Liver (tissue), 8 donors: ENCODE measurements at regions not wholly inside any gene's neighbourhood (a gene's known extent, or its start where the extent isn't known, plus 50 kb on each side); places are given as distances from the start of the nearest gene placed in this dataset.

Experiments
- DNase-seq: peaks from one replicate; pipeline ENCODE4 v3.0.0-alpha.2; 2017; ENCODE audit warnings: low spot score
- H3K27ac ChIP-seq, 2 donors: one replicate each; pipeline ENCODE4 v1.7.0; 2013; ENCODE audit warnings: inconsistent platforms in 2 of 2, low read length in 2 of 2, control low read depth in 1 of 2, low read depth in 1 of 2, mild to moderate bottlenecking in 1 of 2
- H3K27me3 ChIP-seq, 4 donors: one replicate each; pipeline versions ENCODE4 v1.6.1 to v1.7.0; 2013; ENCODE audit warnings: low read length in 3 of 4, inconsistent platforms in 1 of 4, mild to moderate bottlenecking in 1 of 4, moderate library complexity in 1 of 4; ENCODE audit not compliant: control insufficient read depth in 4 of 4, insufficient read depth in 4 of 4
- H3K36me3 ChIP-seq, 4 donors: one replicate each; pipeline versions ENCODE4 v1.6.1 to v1.7.0; 2013; ENCODE audit warnings: low read length in 3 of 4, mild to moderate bottlenecking in 3 of 4, low read depth in 1 of 4, moderate library complexity in 1 of 4; ENCODE audit not compliant: control insufficient read depth in 4 of 4, insufficient read depth in 3 of 4
- H3K4me1 ChIP-seq, 4 donors: one replicate each; pipeline versions ENCODE4 v1.6.1 to v1.7.0; 2013; ENCODE audit warnings: low read length in 3 of 4, mild to moderate bottlenecking in 3 of 4, moderate library complexity in 1 of 4; ENCODE audit not compliant: control insufficient read depth in 4 of 4, insufficient read depth in 4 of 4
- H3K4me3 ChIP-seq, 3 donors: one replicate each; pipeline versions ENCODE4 v1.6.1 to v1.7.0; 2013; ENCODE audit warnings: low read length in 3 of 3, control low read depth in 1 of 3, low read depth in 1 of 3, mild to moderate bottlenecking in 1 of 3
- H3K9ac ChIP-seq, 2 donors: one replicate each; pipeline ENCODE4 v1.7.0; 2013; ENCODE audit warnings: low read length in 2 of 2, mild to moderate bottlenecking in 2 of 2, moderate library complexity in 2 of 2, control low read depth in 1 of 2, low read depth in 1 of 2
- H3K9me3 ChIP-seq, 4 donors: one replicate each; pipeline versions ENCODE4 v1.6.1 to v1.7.0; 2013; ENCODE audit warnings: low read length in 3 of 4; ENCODE audit not compliant: control insufficient read depth in 4 of 4
- CTCF ChIP-seq: fragments of 150-350 bp; IDR thresholded peaks from 2 replicates; pipeline ENCODE4 v1.5.1; 2017; ENCODE audit warnings: improper control_type of control experiment, low read depth, low read length; ENCODE audit not compliant: missing input control
- EGR1 ChIP-seq, 2 donors: IDR thresholded peaks; 2 replicates each; pipeline ENCODE4 v1.6.1; 2016 to 2018; ENCODE audit warnings: antibody characterized with exemption in 2 of 2, low read depth in 2 of 2
- FOXA1 ChIP-seq: IDR thresholded peaks from 2 replicates; pipeline ENCODE4 v1.6.1; 2016; ENCODE audit warnings: antibody characterized with exemption
- FOXA2 ChIP-seq: IDR thresholded peaks from 2 replicates; pipeline ENCODE4 v1.6.1; 2016; ENCODE audit warnings: antibody characterized with exemption
- GABPA ChIP-seq, 2 donors: IDR thresholded peaks in 1 of 2; conservative IDR thresholded peaks in 1 of 2; 2 replicates each; pipeline ENCODE4 v1.6.1; 2016; ENCODE audit warnings: antibody characterized with exemption in 2 of 2, mild to moderate bottlenecking in 1 of 2, moderate library complexity in 1 of 2
- HNF4A ChIP-seq, 2 donors: conservative IDR thresholded peaks; 2 replicates each; pipeline ENCODE4 v1.6.1; 2016; ENCODE audit warnings: antibody characterized with exemption in 2 of 2, mild to moderate bottlenecking in 2 of 2
- HNF4G ChIP-seq: IDR thresholded peaks from 2 replicates; pipeline ENCODE4 v1.6.1; 2016; ENCODE audit warnings: antibody characterized with exemption
- JUND ChIP-seq, 2 donors: IDR thresholded peaks; 2 replicates each; pipeline ENCODE4 v1.6.1; 2016; ENCODE audit warnings: antibody characterized with exemption in 2 of 2
- MAX ChIP-seq: IDR thresholded peaks from 2 replicates; pipeline ENCODE4 v1.6.1; 2016; ENCODE audit warnings: antibody characterized with exemption
- NR2F2 ChIP-seq: IDR thresholded peaks from 2 replicates; pipeline ENCODE4 v1.6.1; 2016; ENCODE audit warnings: antibody characterized with exemption
- RAD21 ChIP-seq, 2 donors: IDR thresholded peaks; 2 replicates each; pipeline ENCODE4 v1.6.1; 2016; ENCODE audit warnings: antibody characterized with exemption in 2 of 2, mild to moderate bottlenecking in 2 of 2
- RXRA ChIP-seq, 2 donors: IDR thresholded peaks; 2 replicates each; pipeline ENCODE4 v1.6.1; 2017 to 2018; ENCODE audit warnings: antibody characterized with exemption in 2 of 2, mild to moderate bottlenecking in 1 of 2
- SP1 ChIP-seq: IDR thresholded peaks from 2 replicates; pipeline ENCODE4 v1.6.1; 2018; ENCODE audit warnings: antibody characterized with exemption, mild to moderate bottlenecking
- TAF1 ChIP-seq: conservative IDR thresholded peaks from 2 replicates; pipeline ENCODE4 v1.6.1; 2016; ENCODE audit warnings: antibody characterized with exemption, mild to moderate bottlenecking
- YY1 ChIP-seq: IDR thresholded peaks from 2 replicates; pipeline ENCODE4 v1.6.1; 2016; ENCODE audit warnings: antibody characterized with exemption, mild to moderate bottlenecking
- ZBTB33 ChIP-seq: IDR thresholded peaks from 2 replicates; pipeline ENCODE4 v1.6.1; 2016; ENCODE audit warnings: antibody characterized with exemption
- WGBS: extraction: QIAGEN DNeasy Blood & Tissue Kit; methylation state at CpG from one replicate; pipeline ENCODE4 v1.1.7; 2013; 5-methylcytosine and 5-hydroxymethylcytosine counted together
- TF ChIP-seq, protein P1 (sequence below): IDR thresholded peaks from 2 replicates; pipeline ENCODE4 v1.6.1; 2016; ENCODE audit warnings: antibody characterized with exemption, mild to moderate bottlenecking
- TF ChIP-seq, protein P2 (sequence below): IDR thresholded peaks from 2 replicates; pipeline ENCODE4 v1.6.1; 2016; ENCODE audit warnings: antibody characterized with exemption
- donor health status: healthy.
- donor health status: healthy.
- donor health status: healthy.
- donor health status: healthy.
- donor health status: healthy.

- H3K9me3 ChIP-seq, result no peaks in the 10 kb centered on the region
- TF ChIP-seq RAD21 (IDR thresholded peaks at IDR 0.05), result no peak
- H3K27ac ChIP-seq, result no peak overlapping the region
- H3K4me3 ChIP-seq, result no peak overlapping the region
- WGBS, result 41% methylated on average over 1 of the region's 1 CpG
- DNase-seq, result no peak
- H3K9ac ChIP-seq, result no peak overlapping the region
- H3K4me1 ChIP-seq, result no peaks in the 10 kb centered on the region
- no peaks in the 10 kb centered on the region for H3K27me3 ChIP-seq
- H3K36me3 ChIP-seq, result no peaks in the 10 kb centered on the region
Measured at GRCh38 chr14:84782902-84783301, 747.0 kb upstream of the FLRT2 start.

- DNase-seq, result no peak
- no peaks in the 10 kb centered on the region for H3K4me1 ChIP-seq
- no peaks in the 10 kb centered on the region for H3K27me3 ChIP-seq
- H3K4me3 ChIP-seq, result no peak overlapping the region
- no peak for TF ChIP-seq NR2F2
- no peak for TF ChIP-seq SP1
- H3K9me3 ChIP-seq, result no peaks in the 10 kb centered on the region
- no peaks in the 10 kb centered on the region for H3K36me3 ChIP-seq
- H3K27ac ChIP-seq, result no peak overlapping the region
- no peak overlapping the region for H3K9ac ChIP-seq
- WGBS, result 46% methylated on average over 1 of the region's 1 CpG
Measured at GRCh38 chr14:84783511-84783910, 746.4 kb upstream of the FLRT2 start.

DNA sequence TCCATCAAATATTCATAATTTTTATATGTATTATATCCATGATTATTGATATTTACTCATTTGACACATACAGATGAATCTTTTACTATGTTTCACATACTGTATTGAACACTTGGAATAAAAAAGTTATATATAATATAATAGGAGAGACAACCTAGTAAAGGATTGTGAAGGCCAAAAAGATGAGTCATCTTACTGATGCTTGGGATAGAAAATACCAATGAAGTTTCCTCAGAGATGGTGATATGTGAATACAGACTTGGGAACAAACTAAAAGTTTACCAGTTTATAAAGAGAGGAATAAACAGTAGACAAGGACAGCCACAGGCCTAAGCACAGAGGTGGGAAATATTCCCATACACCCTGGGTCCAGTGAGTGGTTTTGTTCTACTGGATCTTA lies 743.9 kb upstream of the FLRT2 start:
- Histone ChIP-seq H3K4me1 (no peaks in the 10 kb centered on the region), H3K9ac (no peak overlapping the region), H3K27ac (no peak overlapping the region), H3K27me3 (no peaks in the 10 kb centered on the region), H3K4me3 (no peak overlapping the region), H3K36me3 (no peaks in the 10 kb centered on the region), H3K9me3 (no peaks in the 10 kb centered on the region)
- DNase-seq, result no peak
- no peak for TF ChIP-seq CTCF
- no peak for TF ChIP-seq ZBTB33
- TF ChIP-seq, protein P1, sequence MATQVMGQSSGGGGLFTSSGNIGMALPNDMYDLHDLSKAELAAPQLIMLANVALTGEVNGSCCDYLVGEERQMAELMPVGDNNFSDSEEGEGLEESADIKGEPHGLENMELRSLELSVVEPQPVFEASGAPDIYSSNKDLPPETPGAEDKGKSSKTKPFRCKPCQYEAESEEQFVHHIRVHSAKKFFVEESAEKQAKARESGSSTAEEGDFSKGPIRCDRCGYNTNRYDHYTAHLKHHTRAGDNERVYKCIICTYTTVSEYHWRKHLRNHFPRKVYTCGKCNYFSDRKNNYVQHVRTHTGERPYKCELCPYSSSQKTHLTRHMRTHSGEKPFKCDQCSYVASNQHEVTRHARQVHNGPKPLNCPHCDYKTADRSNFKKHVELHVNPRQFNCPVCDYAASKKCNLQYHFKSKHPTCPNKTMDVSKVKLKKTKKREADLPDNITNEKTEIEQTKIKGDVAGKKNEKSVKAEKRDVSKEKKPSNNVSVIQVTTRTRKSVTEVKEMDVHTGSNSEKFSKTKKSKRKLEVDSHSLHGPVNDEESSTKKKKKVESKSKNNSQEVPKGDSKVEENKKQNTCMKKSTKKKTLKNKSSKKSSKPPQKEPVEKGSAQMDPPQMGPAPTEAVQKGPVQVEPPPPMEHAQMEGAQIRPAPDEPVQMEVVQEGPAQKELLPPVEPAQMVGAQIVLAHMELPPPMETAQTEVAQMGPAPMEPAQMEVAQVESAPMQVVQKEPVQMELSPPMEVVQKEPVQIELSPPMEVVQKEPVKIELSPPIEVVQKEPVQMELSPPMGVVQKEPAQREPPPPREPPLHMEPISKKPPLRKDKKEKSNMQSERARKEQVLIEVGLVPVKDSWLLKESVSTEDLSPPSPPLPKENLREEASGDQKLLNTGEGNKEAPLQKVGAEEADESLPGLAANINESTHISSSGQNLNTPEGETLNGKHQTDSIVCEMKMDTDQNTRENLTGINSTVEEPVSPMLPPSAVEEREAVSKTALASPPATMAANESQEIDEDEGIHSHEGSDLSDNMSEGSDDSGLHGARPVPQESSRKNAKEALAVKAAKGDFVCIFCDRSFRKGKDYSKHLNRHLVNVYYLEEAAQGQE, result no peak
- no peak for TF ChIP-seq RXRA (IDR thresholded peaks at IDR 0.05)
- no peak for TF ChIP-seq NR2F2
- no peak for TF ChIP-seq TAF1
- TF ChIP-seq, protein P2, sequence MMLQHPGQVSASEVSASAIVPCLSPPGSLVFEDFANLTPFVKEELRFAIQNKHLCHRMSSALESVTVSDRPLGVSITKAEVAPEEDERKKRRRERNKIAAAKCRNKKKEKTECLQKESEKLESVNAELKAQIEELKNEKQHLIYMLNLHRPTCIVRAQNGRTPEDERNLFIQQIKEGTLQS, result no peak
- no peak for TF ChIP-seq FOXA2
- TF ChIP-seq RAD21 (IDR thresholded peaks at IDR 0.05), result no peak
- TF ChIP-seq HNF4G, result no peak
- TF ChIP-seq HNF4A (conservative IDR thresholded peaks at IDR 0.05), result no peak
- no peak for TF ChIP-seq MAX
- no peak for TF ChIP-seq FOXA1
- no peak for TF ChIP-seq GABPA (IDR thresholded peaks at IDR 0.05 in 1 of 2, conservative IDR thresholded peaks at IDR 0.05 in 1 of 2)
- TF ChIP-seq SP1, result no peak
- no peak for TF ChIP-seq JUND (IDR thresholded peaks at IDR 0.05)
- no peak for TF ChIP-seq EGR1 (IDR thresholded peaks at IDR 0.05; ENCODE audit: low read depth in 2 of 2)
- no peak for TF ChIP-seq YY1
